Liver (tissue), 3 donors: ENCODE measurements at regions not wholly inside any gene's neighbourhood (a gene's known extent, or its start where the extent isn't known, plus 50 kb on each side); places are given as distances from the start of the nearest gene placed in this dataset.

Experiments
- FOXA1 ChIP-seq: IDR thresholded peaks from 2 replicates; pipeline ENCODE4 v1.6.1; 2016; ENCODE audit warnings: antibody characterized with exemption
- JUND ChIP-seq, 2 donors: IDR thresholded peaks; 2 replicates each; pipeline ENCODE4 v1.6.1; 2016; ENCODE audit warnings: antibody characterized with exemption in 2 of 2
- RAD21 ChIP-seq, 2 donors: IDR thresholded peaks; 2 replicates each; pipeline ENCODE4 v1.6.1; 2016; ENCODE audit warnings: antibody characterized with exemption in 2 of 2, mild to moderate bottlenecking in 2 of 2
- RXRA ChIP-seq, 2 donors: IDR thresholded peaks; 2 replicates each; pipeline ENCODE4 v1.6.1; 2017 to 2018; ENCODE audit warnings: antibody characterized with exemption in 2 of 2, mild to moderate bottlenecking in 1 of 2
- SP1 ChIP-seq: IDR thresholded peaks from 2 replicates; pipeline ENCODE4 v1.6.1; 2018; ENCODE audit warnings: antibody characterized with exemption, mild to moderate bottlenecking
- TAF1 ChIP-seq: conservative IDR thresholded peaks from 2 replicates; pipeline ENCODE4 v1.6.1; 2016; ENCODE audit warnings: antibody characterized with exemption, mild to moderate bottlenecking
- TF ChIP-seq, protein P1 (sequence below): fragments of 150-350 bp; IDR thresholded peaks from 2 replicates; pipeline ENCODE4 v1.5.1; 2017; ENCODE audit warnings: improper control_type of control experiment, low read depth, low read length; ENCODE audit not compliant: missing input control
- TF ChIP-seq, protein P2 (sequence below): IDR thresholded peaks from 2 replicates; pipeline ENCODE4 v1.6.1; 2016; ENCODE audit warnings: antibody characterized with exemption
- TF ChIP-seq, protein P3 (sequence below): IDR thresholded peaks from 2 replicates; pipeline ENCODE4 v1.6.1; 2016; ENCODE audit warnings: antibody characterized with exemption
- TF ChIP-seq, protein P4 (sequence below): IDR thresholded peaks from 2 replicates; pipeline ENCODE4 v1.6.1; 2016; ENCODE audit warnings: antibody characterized with exemption
- donor health status: healthy.
- donor health status: healthy.

DNA sequence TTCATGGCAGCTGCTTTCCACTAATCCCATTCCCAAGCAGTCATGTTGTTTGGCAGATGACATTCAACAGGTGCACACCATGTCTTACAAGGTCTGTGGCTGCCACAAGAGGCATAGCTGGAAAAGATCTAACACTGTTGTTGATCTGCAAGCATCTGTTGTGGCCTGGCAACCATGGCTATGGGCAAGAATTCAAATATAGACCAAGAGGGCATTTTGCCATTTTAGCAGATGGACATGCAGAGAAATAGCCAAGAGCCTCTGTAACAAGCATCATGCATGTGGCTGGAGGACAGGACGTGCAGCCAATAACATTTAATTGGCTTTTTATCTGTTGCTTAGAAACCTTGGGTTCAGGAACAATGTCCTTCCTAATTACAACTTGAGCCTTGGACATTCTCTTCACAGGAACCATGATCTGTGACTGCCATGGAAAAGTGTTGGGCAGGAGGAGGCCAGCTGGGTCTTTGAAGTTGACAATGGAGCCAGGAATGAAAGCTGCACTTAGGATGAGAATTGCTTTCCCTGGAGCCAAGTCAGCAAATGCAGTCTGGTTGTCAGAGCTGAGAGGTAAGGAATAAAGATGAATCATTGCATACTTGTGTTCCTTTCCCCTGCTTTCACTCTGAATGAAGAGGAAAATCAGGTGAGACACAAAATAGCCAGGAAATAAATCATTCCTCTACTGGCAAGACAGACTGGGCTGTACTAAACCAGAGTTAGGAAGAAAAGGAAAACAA lies 113.6 kb upstream of the ANO5 start:
- TF ChIP-seq, protein P1, sequence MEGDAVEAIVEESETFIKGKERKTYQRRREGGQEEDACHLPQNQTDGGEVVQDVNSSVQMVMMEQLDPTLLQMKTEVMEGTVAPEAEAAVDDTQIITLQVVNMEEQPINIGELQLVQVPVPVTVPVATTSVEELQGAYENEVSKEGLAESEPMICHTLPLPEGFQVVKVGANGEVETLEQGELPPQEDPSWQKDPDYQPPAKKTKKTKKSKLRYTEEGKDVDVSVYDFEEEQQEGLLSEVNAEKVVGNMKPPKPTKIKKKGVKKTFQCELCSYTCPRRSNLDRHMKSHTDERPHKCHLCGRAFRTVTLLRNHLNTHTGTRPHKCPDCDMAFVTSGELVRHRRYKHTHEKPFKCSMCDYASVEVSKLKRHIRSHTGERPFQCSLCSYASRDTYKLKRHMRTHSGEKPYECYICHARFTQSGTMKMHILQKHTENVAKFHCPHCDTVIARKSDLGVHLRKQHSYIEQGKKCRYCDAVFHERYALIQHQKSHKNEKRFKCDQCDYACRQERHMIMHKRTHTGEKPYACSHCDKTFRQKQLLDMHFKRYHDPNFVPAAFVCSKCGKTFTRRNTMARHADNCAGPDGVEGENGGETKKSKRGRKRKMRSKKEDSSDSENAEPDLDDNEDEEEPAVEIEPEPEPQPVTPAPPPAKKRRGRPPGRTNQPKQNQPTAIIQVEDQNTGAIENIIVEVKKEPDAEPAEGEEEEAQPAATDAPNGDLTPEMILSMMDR = no peak
- TF ChIP-seq, protein P2, sequence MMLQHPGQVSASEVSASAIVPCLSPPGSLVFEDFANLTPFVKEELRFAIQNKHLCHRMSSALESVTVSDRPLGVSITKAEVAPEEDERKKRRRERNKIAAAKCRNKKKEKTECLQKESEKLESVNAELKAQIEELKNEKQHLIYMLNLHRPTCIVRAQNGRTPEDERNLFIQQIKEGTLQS = no peak
- TF ChIP-seq, protein P3, sequence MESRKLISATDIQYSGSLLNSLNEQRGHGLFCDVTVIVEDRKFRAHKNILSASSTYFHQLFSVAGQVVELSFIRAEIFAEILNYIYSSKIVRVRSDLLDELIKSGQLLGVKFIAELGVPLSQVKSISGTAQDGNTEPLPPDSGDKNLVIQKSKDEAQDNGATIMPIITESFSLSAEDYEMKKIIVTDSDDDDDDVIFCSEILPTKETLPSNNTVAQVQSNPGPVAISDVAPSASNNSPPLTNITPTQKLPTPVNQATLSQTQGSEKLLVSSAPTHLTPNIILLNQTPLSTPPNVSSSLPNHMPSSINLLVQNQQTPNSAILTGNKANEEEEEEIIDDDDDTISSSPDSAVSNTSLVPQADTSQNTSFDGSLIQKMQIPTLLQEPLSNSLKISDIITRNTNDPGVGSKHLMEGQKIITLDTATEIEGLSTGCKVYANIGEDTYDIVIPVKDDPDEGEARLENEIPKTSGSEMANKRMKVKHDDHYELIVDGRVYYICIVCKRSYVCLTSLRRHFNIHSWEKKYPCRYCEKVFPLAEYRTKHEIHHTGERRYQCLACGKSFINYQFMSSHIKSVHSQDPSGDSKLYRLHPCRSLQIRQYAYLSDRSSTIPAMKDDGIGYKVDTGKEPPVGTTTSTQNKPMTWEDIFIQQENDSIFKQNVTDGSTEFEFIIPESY = no peak
- TF ChIP-seq FOXA1 (no peak), TAF1 (no peak), RAD21 (IDR thresholded peaks at IDR 0.05) (no peak), SP1 (no peak), JUND (IDR thresholded peaks at IDR 0.05) (no peak), RXRA (IDR thresholded peaks at IDR 0.05) (no peak)
- TF ChIP-seq, protein P4, sequence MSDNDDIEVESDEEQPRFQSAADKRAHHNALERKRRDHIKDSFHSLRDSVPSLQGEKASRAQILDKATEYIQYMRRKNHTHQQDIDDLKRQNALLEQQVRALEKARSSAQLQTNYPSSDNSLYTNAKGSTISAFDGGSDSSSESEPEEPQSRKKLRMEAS = no peak
